H1 (cell line): ENCODE measurements at regions not wholly inside any gene's neighbourhood (a gene's known extent, or its start where the extent isn't known, plus 50 kb on each side); places are given as distances from the start of the nearest gene placed in this dataset.

Experiments used
- CTCF ChIA-PET: fragments of 300-600 bp; sonication (Branson Sonifier 250); formaldehyde crosslinking; loops from one replicate; lab custom pipeline; 2021; ENCODE audit not compliant: partially characterized antibody; lab: Charles Lee
- POLR2A ChIA-PET: fragments of 300-600 bp; sonication (Branson Sonifier 250); formaldehyde crosslinking; loops from one replicate; lab custom pipeline; 2021; ENCODE audit warnings: inconsistent platforms; ENCODE audit not compliant: partially characterized antibody; lab: Charles Lee
- DNase-seq, 2 experiments: peaks; one replicate each; pipeline versions ENCODE4 v3.0.0 to v3.0.0-alpha.2; 2010 to 2022; ENCODE audit warnings: low spot score in 2 of 2, low read depth in 1 of 2, mixed read lengths in 1 of 2
- FAIRE-seq: peaks from 2 replicates; lab custom pipeline; 2011; peaks lifted over from hg19 to GRCh38; lab: Jason Lieb, UNC
- H2AFZ ChIP-seq: 2 replicates; pipeline ENCODE4 v1.8.1; 2012; ENCODE audit warnings: low read length, inconsistent platforms
- H2AK5ac ChIP-seq: 2 replicates; pipeline ENCODE4 v1.6.1; 2013; ENCODE audit warnings: low read depth, low read length
- H2BK120ac ChIP-seq: replicated peaks from 2 replicates; pipeline ENCODE3; 2013; ENCODE audit warnings: low read depth, low read length, inconsistent platforms
- H2BK12ac ChIP-seq: 2 replicates; pipeline ENCODE4 v1.6.1; 2013; ENCODE audit warnings: low read depth, low read length
- H2BK15ac ChIP-seq: 2 replicates; pipeline ENCODE4 v1.6.1; 2013; ENCODE audit warnings: low read length
- H2BK20ac ChIP-seq: 2 replicates; pipeline ENCODE4 v1.6.1; 2013; ENCODE audit warnings: low read length
- H2BK5ac ChIP-seq: 2 replicates; pipeline ENCODE4 v1.6.1; 2013; ENCODE audit warnings: low read depth, low read length
- H3K14ac ChIP-seq: 2 replicates; pipeline ENCODE4 v1.6.1; 2013; ENCODE audit warnings: inconsistent platforms; ENCODE audit not compliant: insufficient read length
- H3K18ac ChIP-seq: 2 replicates; pipeline ENCODE4 v1.6.1; 2013; ENCODE audit warnings: low read length; ENCODE audit errors: extremely low read depth
- H3K23ac ChIP-seq: 2 replicates; pipeline ENCODE4 v1.6.1; 2013; ENCODE audit warnings: inconsistent platforms; ENCODE audit not compliant: insufficient read length
- H3K23me2 ChIP-seq: 2 replicates; pipeline ENCODE4 v1.6.1; 2013; ENCODE audit warnings: low read depth, low read length
- H3K27ac ChIP-seq: 2 replicates; pipeline ENCODE4 v1.6.1; 2011; ENCODE audit warnings: low read depth, low read length, inconsistent platforms
- H3K27me3 ChIP-seq, 4 experiments: replicated peaks in 1 of 4; 1 replicate in 1 of 4; 2 replicates in 3 of 4; pipeline versions ENCODE4 v1.6.1 to v1.8.1; 2011 to 2013; ENCODE audit warnings: low read length in 3 of 4, mild to moderate bottlenecking in 3 of 4, inconsistent platforms in 2 of 4, mixed read lengths in 2 of 4, moderate library complexity in 1 of 4; ENCODE audit not compliant: control insufficient read depth in 3 of 4, insufficient read depth in 3 of 4; ENCODE audit errors: extremely low read depth in 1 of 4
- H3K36me3 ChIP-seq, 4 experiments: 2 replicates each; pipeline versions ENCODE4 v1.6.1 to v1.8.1; 2011 to 2013; ENCODE audit warnings: mild to moderate bottlenecking in 4 of 4, low read length in 3 of 4, moderate library complexity in 2 of 4, control low read depth in 1 of 4, inconsistent platforms in 1 of 4; ENCODE audit not compliant: insufficient read depth in 4 of 4, control insufficient read depth in 2 of 4
- H3K4ac ChIP-seq: replicated peaks from 2 replicates; pipeline ENCODE3; 2013; ENCODE audit warnings: low read length, low read depth, mixed read lengths, inconsistent platforms; ENCODE audit not compliant: insufficient read length
- H3K4me1 ChIP-seq, 4 experiments: replicated peaks in 1 of 4; 1 replicate in 1 of 4; 2 replicates in 3 of 4; pipeline versions ENCODE4 v1.6.1 to v1.8.1; 2011 to 2013; ENCODE audit warnings: low read length in 3 of 4, inconsistent platforms in 2 of 4, mixed read lengths in 1 of 4; ENCODE audit not compliant: insufficient read depth in 4 of 4, control insufficient read depth in 3 of 4
- H3K4me2 ChIP-seq, 2 experiments: 2 replicates each; pipeline versions ENCODE4 v1.6.1 to v1.8.1; 2011 to 2013; ENCODE audit warnings: low read depth in 2 of 2, low read length in 2 of 2, control low read depth in 1 of 2, inconsistent platforms in 1 of 2, mild to moderate bottlenecking in 1 of 2; ENCODE audit not compliant: insufficient read depth in 1 of 2
- H3K4me3 ChIP-seq, 4 experiments: fragments of 200-600, 300-600 bp in 1 of 4; sonication (generic), shearing (Covaris generic), sonication (Bioruptor Twin) in 1 of 4; 2 replicates each; pipeline versions ENCODE4 v1.5.1 to v1.8.1; 2011 to 2016; ENCODE audit warnings: low read length in 4 of 4, low read depth in 3 of 4, control low read depth in 2 of 4, inconsistent platforms in 2 of 4, mild to moderate bottlenecking in 2 of 4, mixed read lengths in 1 of 4, moderate library complexity in 1 of 4; ENCODE audit not compliant: insufficient read depth in 2 of 4; ENCODE audit errors: extremely low read depth in 1 of 4
- H3K56ac ChIP-seq: replicated peaks from 2 replicates; pipeline ENCODE3; 2013; ENCODE audit warnings: low read depth, mild to moderate bottlenecking, mixed read lengths, low read length, inconsistent platforms; ENCODE audit not compliant: insufficient read length
- H3K79me1 ChIP-seq: 2 replicates; pipeline ENCODE4 v1.6.1; 2013; ENCODE audit warnings: low read depth, low read length, control low read depth
- H3K79me2 ChIP-seq, 2 experiments: 2 replicates each; pipeline versions ENCODE4 v1.6.1 to v1.8.1; 2012 to 2013; ENCODE audit warnings: low read length in 2 of 2, mild to moderate bottlenecking in 2 of 2, inconsistent platforms in 1 of 2; ENCODE audit not compliant: insufficient read depth in 2 of 2, control insufficient read depth in 1 of 2
- H3K9ac ChIP-seq, 4 experiments: replicated peaks in 1 of 4; 1 replicate in 1 of 4; 2 replicates in 3 of 4; pipeline versions ENCODE4 v1.6.1 to v1.8.1; 2011 to 2013; ENCODE audit warnings: low read depth in 3 of 4, low read length in 3 of 4, control low read depth in 2 of 4, mild to moderate bottlenecking in 2 of 4, moderate library complexity in 2 of 4, inconsistent platforms in 1 of 4; ENCODE audit errors: extremely low read depth in 1 of 4
- H3K9me3 ChIP-seq, 2 experiments: 2 replicates each; pipeline versions ENCODE4 v1.6.1 to v1.8.1; 2012 to 2013; ENCODE audit warnings: mild to moderate bottlenecking in 2 of 2, moderate library complexity in 2 of 2, control low read depth in 1 of 2, inconsistent platforms in 1 of 2, low read depth in 1 of 2, low read length in 1 of 2, mixed read lengths in 1 of 2; ENCODE audit not compliant: insufficient read depth in 2 of 2
- H4K20me1 ChIP-seq, 2 experiments: replicated peaks in 1 of 2; 2 replicates each; pipeline versions ENCODE3 to v1.8.1; 2011 to 2013; ENCODE audit warnings: inconsistent platforms in 2 of 2, low read length in 2 of 2, mild to moderate bottlenecking in 1 of 2; ENCODE audit not compliant: insufficient read depth in 2 of 2, control insufficient read depth in 1 of 2
- H4K5ac ChIP-seq: 2 replicates; pipeline ENCODE4 v1.6.1; 2013; ENCODE audit warnings: low read length, low read depth, mixed read lengths, inconsistent platforms; ENCODE audit not compliant: insufficient read length
- H4K8ac ChIP-seq: 2 replicates; pipeline ENCODE4 v1.8.0; 2013; ENCODE audit warnings: mild to moderate bottlenecking, moderate library complexity, low read length, inconsistent platforms; ENCODE audit not compliant: insufficient read depth; ENCODE audit errors: extremely low read depth
- H4K91ac ChIP-seq: replicated peaks from 2 replicates; pipeline ENCODE3; 2013; ENCODE audit warnings: low read length, mixed read lengths, inconsistent platforms; ENCODE audit not compliant: insufficient read length
- CTCF ChIP-seq, 3 experiments: IDR thresholded peaks; 1 replicate in 2 of 3; 2 replicates in 1 of 3; pipeline versions ENCODE4 v1.5.1 to v1.6.1; 2011; ENCODE audit warnings: low read length in 3 of 3, mild to moderate bottlenecking in 3 of 3, inconsistent platforms in 2 of 3, low read depth in 1 of 3, moderate library complexity in 1 of 3; ENCODE audit not compliant: insufficient read depth in 1 of 3; ENCODE audit errors: control extremely low read depth in 1 of 3
- RXRA ChIP-seq: IDR thresholded peaks from 2 replicates; pipeline ENCODE4 v1.6.1; 2011; ENCODE audit warnings: low read depth, mild to moderate bottlenecking, low read length, moderate library complexity; ENCODE audit not compliant: insufficient read depth
- WGBS, 2 experiments: shearing (Covaris generic) in 1 of 2; methylation state at CpG; one replicate each; pipeline versions ENCODE4 v1.1.6 to v1.1.7; 2013 to 2015; ENCODE audit warnings: low lambda C conversion rate in 2 of 2, mixed read lengths in 2 of 2, inconsistent platforms in 1 of 2, low coverage in 1 of 2, missing lambda C conversion rate in 1 of 2; ENCODE audit not compliant: insufficient replicate concordance in 2 of 2, insufficient coverage in 1 of 2, insufficient read length in 1 of 2; ENCODE audit errors: extremely low coverage in 1 of 2, missing lambda C conversion rate in 1 of 2; 5-methylcytosine and 5-hydroxymethylcytosine counted together

- FAIRE-seq (no peak), DNase-seq (peak in 1 of 2 experiments; percentile 17)
- no peak overlapping the region for H3K27ac ChIP-seq
- H3K23ac ChIP-seq, result no peak overlapping the region
- H3K79me1 ChIP-seq, result no peaks in the 10 kb centered on the region
- 94% methylated on average over 11 of the region's 11 CpGs; no CpG with 5 or more reads in 1 of the 2 experiments for WGBS, 2 experiments
- no peak overlapping the region for H4K5ac ChIP-seq
- no peak overlapping the region for H2BK20ac ChIP-seq
- no peak overlapping the region for H2AFZ ChIP-seq
- no peak for TF ChIP-seq CTCF (IDR thresholded peaks at IDR 0.05; ENCODE audit: control extremely low read depth in 1 of 3, insufficient read depth in 1 of 3, low read depth in 1 of 3, low read length in 3 of 3)
- TF ChIP-seq RXRA, result no peak
- H3K18ac ChIP-seq, result no peak overlapping the region
- H3K4me1 ChIP-seq, result no peaks in the 10 kb centered on the region
- H3K36me3 ChIP-seq, result no peaks in the 10 kb centered on the region
- no peak overlapping the region for H3K14ac ChIP-seq
- no peak overlapping the region for H2BK15ac ChIP-seq
- CTCF ChIA-PET, result interaction anchor here (1.0 kb wide), 1 partner anchor 107 kb away, joined by 3 read pairs; no protein-coding TSS in a partner anchor
- H2BK120ac ChIP-seq, result no peak overlapping the region
- no peak overlapping the region for H3K4ac ChIP-seq
- H2BK5ac ChIP-seq, result no peak overlapping the region
- no peak overlapping the region for H3K4me2 ChIP-seq
- no peak overlapping the region for H4K91ac ChIP-seq
- H3K9me3 ChIP-seq, result no peaks in the 10 kb centered on the region
- H3K79me2 ChIP-seq, result no peaks in the 10 kb centered on the region
- POLR2A ChIA-PET, result no interaction called here
- H3K9ac ChIP-seq, result no peak overlapping the region
- no peak overlapping the region for H2AK5ac ChIP-seq
- no peak overlapping the region for H2BK12ac ChIP-seq
- H3K23me2 ChIP-seq, result no peaks in the 10 kb centered on the region; the same call in 1 of the 2 replicates
- H3K56ac ChIP-seq, result no peak overlapping the region
- H4K8ac ChIP-seq, result peak overlapping the region; percentile 57; the same call in 1 of the 2 replicates
- H3K27me3 ChIP-seq, result no peaks in the 10 kb centered on the region
- H4K20me1 ChIP-seq, result no peaks in the 10 kb centered on the region
- H3K4me3 ChIP-seq, result no peak overlapping the region
These were observed 71.5 kb downstream of the PTGR3 start for GRCh38 chr18:75137346-75137877.
